PC-9 (cell line): ENCODE measurements at regions not wholly inside any gene's neighbourhood (a gene's known extent, or its start where the extent isn't known, plus 50 kb on each side); places are given as distances from the start of the nearest gene placed in this dataset.

Source experiments
- EZH2 ChIP-seq: fragments of 200-600 bp; sonication (generic); IDR thresholded peaks from 2 replicates; pipeline ENCODE4 v1.8.0; 2017; ENCODE audit warnings: antibody characterized with exemption, low read depth
- TF ChIP-seq, protein P1 (sequence below): fragments of 200-600 bp; sonication (generic); conservative IDR thresholded peaks from 2 replicates; pipeline ENCODE4 v1.6.1; 2017; ENCODE audit warnings: mixed run types, antibody characterized with exemption, mild to moderate bottlenecking, moderate library complexity

- TF ChIP-seq, protein P1, sequence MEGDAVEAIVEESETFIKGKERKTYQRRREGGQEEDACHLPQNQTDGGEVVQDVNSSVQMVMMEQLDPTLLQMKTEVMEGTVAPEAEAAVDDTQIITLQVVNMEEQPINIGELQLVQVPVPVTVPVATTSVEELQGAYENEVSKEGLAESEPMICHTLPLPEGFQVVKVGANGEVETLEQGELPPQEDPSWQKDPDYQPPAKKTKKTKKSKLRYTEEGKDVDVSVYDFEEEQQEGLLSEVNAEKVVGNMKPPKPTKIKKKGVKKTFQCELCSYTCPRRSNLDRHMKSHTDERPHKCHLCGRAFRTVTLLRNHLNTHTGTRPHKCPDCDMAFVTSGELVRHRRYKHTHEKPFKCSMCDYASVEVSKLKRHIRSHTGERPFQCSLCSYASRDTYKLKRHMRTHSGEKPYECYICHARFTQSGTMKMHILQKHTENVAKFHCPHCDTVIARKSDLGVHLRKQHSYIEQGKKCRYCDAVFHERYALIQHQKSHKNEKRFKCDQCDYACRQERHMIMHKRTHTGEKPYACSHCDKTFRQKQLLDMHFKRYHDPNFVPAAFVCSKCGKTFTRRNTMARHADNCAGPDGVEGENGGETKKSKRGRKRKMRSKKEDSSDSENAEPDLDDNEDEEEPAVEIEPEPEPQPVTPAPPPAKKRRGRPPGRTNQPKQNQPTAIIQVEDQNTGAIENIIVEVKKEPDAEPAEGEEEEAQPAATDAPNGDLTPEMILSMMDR: no peak
- TF ChIP-seq EZH2: no peak
These were observed 369.8 kb downstream of the SV2B start for GRCh38 chr15:91469632-91470567.
